KMS-11 (cell line): ENCODE measurements at regions not wholly inside any gene's neighbourhood (a gene's known extent, or its start where the extent isn't known, plus 50 kb on each side); places are given as distances from the start of the nearest gene placed in this dataset.

Source experiments
- H2AFZ ChIP-seq: fragments of 200-600 bp; sonication (generic); 2 replicates; pipeline ENCODE4 v1.6.1; 2016; ENCODE audit warnings: antibody characterized with exemption, mixed run types, low read depth
- H3K27ac ChIP-seq: fragments of 200-600 bp; sonication (generic); 2 replicates; pipeline ENCODE4 v1.6.1; 2016; ENCODE audit warnings: mild to moderate bottlenecking, mixed run types
- H3K27me3 ChIP-seq: fragments of 200-600 bp; sonication (generic); 2 replicates; pipeline ENCODE4 v1.6.1; 2017; ENCODE audit warnings: mild to moderate bottlenecking, low read depth, mixed run types, moderate library complexity; ENCODE audit not compliant: insufficient read depth
- H3K36me3 ChIP-seq: fragments of 200-600 bp; sonication (generic); 2 replicates; pipeline ENCODE4 v1.6.1; 2017; ENCODE audit warnings: mild to moderate bottlenecking, mixed run types; ENCODE audit not compliant: insufficient read depth
- H3K4me1 ChIP-seq: fragments of 200-600 bp; sonication (generic); 2 replicates; pipeline ENCODE4 v1.6.1; 2016; ENCODE audit warnings: mild to moderate bottlenecking, low read depth, mixed run types; ENCODE audit not compliant: poor library complexity, severe bottlenecking
- H3K4me2 ChIP-seq: fragments of 200-600 bp; sonication (generic); 2 replicates; pipeline ENCODE4 v1.7.0; 2016; ENCODE audit warnings: mild to moderate bottlenecking, mixed run types
- H3K4me3 ChIP-seq: fragments of 200-600 bp; sonication (generic); IDR thresholded peaks from 2 replicates; pipeline ENCODE4 v1.6.1; 2017; ENCODE audit warnings: low read depth, low read length, mixed read lengths; ENCODE audit not compliant: insufficient read depth
- H3K79me2 ChIP-seq: fragments of 200-600 bp; sonication (generic); 2 replicates; pipeline ENCODE4 v1.6.1; 2016; ENCODE audit warnings: low read depth, mixed run types; ENCODE audit not compliant: insufficient read depth
- H3K9ac ChIP-seq: fragments of 200-600 bp; sonication (generic); 2 replicates; pipeline ENCODE4 v1.6.1; 2016; ENCODE audit warnings: mild to moderate bottlenecking, mixed run types
- H4K20me1 ChIP-seq: fragments of 200-600 bp; sonication (generic); 2 replicates; pipeline ENCODE4 v1.6.1; 2016; ENCODE audit warnings: mild to moderate bottlenecking, mixed run types; ENCODE audit not compliant: insufficient read depth
- CTCF ChIP-seq: fragments of 200-600 bp; sonication (generic); conservative IDR thresholded peaks from 2 replicates; pipeline ENCODE4 v1.6.1; 2017; ENCODE audit warnings: low read depth, mild to moderate bottlenecking, antibody characterized with exemption, low read length, moderate library complexity, mixed read lengths

- H3K4me1 ChIP-seq, result no peaks in the 10 kb centered on the region
- TF ChIP-seq CTCF, result no peak
- H3K79me2 ChIP-seq, result no peaks in the 10 kb centered on the region
- H3K4me2 ChIP-seq, result no peak overlapping the region
- no peak overlapping the region for H3K27ac ChIP-seq
- H3K27me3 ChIP-seq, result no peaks in the 10 kb centered on the region
- no peak overlapping the region for H3K9ac ChIP-seq
- H4K20me1 ChIP-seq, result no peaks in the 10 kb centered on the region
- H2AFZ ChIP-seq, result no peak overlapping the region
- no peak overlapping the region for H3K4me3 ChIP-seq
- H3K36me3 ChIP-seq, result no peaks in the 10 kb centered on the region
These were observed 1184.9 kb upstream of the ACVR2A start for GRCh38 chr2:146659976-146660375.

- H4K20me1 ChIP-seq, result no peaks in the 10 kb centered on the region
- H3K4me3 ChIP-seq, result no peak overlapping the region
- no peaks in the 10 kb centered on the region for H3K79me2 ChIP-seq
- no peak overlapping the region for H2AFZ ChIP-seq
- no peaks in the 10 kb centered on the region for H3K36me3 ChIP-seq
- no peak overlapping the region for H3K27ac ChIP-seq
- H3K9ac ChIP-seq, result no peak overlapping the region
- H3K4me2 ChIP-seq, result no peak overlapping the region
- TF ChIP-seq CTCF, result no peak
- no peaks in the 10 kb centered on the region for H3K27me3 ChIP-seq
- H3K4me1 ChIP-seq, result no peaks in the 10 kb centered on the region
These were observed 1192.5 kb upstream of the ACVR2A start for GRCh38 chr2:146652311-146652710.

GRCh38 chr2:146651361-146651760, 1193.5 kb upstream of the ACVR2A start:
- H3K4me3 ChIP-seq, result no peak overlapping the region
- TF ChIP-seq CTCF, result no peak
- H3K27me3 ChIP-seq, result no peaks in the 10 kb centered on the region
- no peak overlapping the region for H2AFZ ChIP-seq
- H3K4me1 ChIP-seq, result no peaks in the 10 kb centered on the region
- H3K4me2 ChIP-seq, result no peak overlapping the region
- no peaks in the 10 kb centered on the region for H3K79me2 ChIP-seq
- H3K27ac ChIP-seq, result no peak overlapping the region
- H3K36me3 ChIP-seq, result no peaks in the 10 kb centered on the region
- no peak overlapping the region for H3K9ac ChIP-seq
- H4K20me1 ChIP-seq, result no peaks in the 10 kb centered on the region

GRCh38 chr2:146642066-146642465, 1202.8 kb upstream of the ACVR2A start:
- Histone ChIP-seq H2AFZ (no peak overlapping the region), H3K4me3 (no peak overlapping the region), H3K27ac (no peak overlapping the region), H3K36me3 (no peaks in the 10 kb centered on the region), H3K4me1 (no peaks in the 10 kb centered on the region), H3K9ac (no peak overlapping the region), H3K79me2 (no peaks in the 10 kb centered on the region), H3K27me3 (no peaks in the 10 kb centered on the region), H3K4me2 (no peak overlapping the region), H4K20me1 (no peaks in the 10 kb centered on the region)
- no peak for TF ChIP-seq CTCF
